ENCODE measurements at regions not wholly inside any gene's neighbourhood (a gene's known extent, or its start where the extent isn't known, plus 50 kb on each side); places are given as distances from the start of the nearest gene placed in this dataset.

- no peak overlapping the region for H3K4me3 Mint-ChIP-seq
- H3K36me3 Mint-ChIP-seq (ENCODE audit: low read depth): peaks cover 7% of the 10 kb centered on the region; the same call in 1 of the 2 replicates
- H3K4me1 Mint-ChIP-seq (ENCODE audit: low read depth): no peaks in the 10 kb centered on the region
- TF ChIP-seq CTCF (IDR thresholded peaks at IDR 0.05): no peak
- H3K27me3 Mint-ChIP-seq (ENCODE audit: insufficient read depth): peaks cover 3% of the 10 kb centered on the region; the same call in 1 of the 2 replicates
- DNase-seq: no peak
- H3K9me3 Mint-ChIP-seq: peaks cover 42% of the 10 kb centered on the region
- H3K27ac Mint-ChIP-seq: no peak overlapping the region
These were observed 306.8 kb upstream of the SKOR2 start for GRCh38 chr18:47558110-47558750.

DNA sequence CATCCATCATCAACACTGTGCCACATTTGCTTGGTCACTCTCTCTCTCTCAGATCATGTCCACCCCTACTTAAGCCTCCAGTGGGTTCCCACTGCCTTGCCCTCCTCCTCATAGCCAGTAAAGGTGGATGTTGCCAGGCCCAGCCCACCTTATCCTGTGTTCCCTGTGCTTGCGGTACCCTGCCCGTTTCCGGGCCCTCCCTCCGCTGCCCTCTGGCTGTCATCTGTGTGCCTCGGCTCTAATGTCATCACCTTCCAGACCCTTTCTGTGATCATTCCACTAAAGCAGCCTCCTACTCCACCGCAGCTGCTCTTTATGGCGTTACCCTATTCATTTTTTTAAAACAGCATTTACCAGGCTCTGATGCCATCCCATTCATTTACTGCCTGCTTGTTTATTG, 305.7 kb upstream of the SKOR2 start:
- DNase-seq: no peak
- H3K4me3 Mint-ChIP-seq: no peak overlapping the region
- peaks cover 3% of the 10 kb centered on the region; the same call in 1 of the 2 replicates for H3K27me3 Mint-ChIP-seq (ENCODE audit: insufficient read depth)
- TF ChIP-seq CTCF (IDR thresholded peaks at IDR 0.05): no peak
- no peaks in the 10 kb centered on the region for H3K4me1 Mint-ChIP-seq (ENCODE audit: low read depth)
- H3K9me3 Mint-ChIP-seq: peaks cover 40% of the 10 kb centered on the region
- no peak overlapping the region for H3K27ac Mint-ChIP-seq
- peaks cover 7% of the 10 kb centered on the region; the same call in 1 of the 2 replicates for H3K36me3 Mint-ChIP-seq (ENCODE audit: low read depth)

DNA sequence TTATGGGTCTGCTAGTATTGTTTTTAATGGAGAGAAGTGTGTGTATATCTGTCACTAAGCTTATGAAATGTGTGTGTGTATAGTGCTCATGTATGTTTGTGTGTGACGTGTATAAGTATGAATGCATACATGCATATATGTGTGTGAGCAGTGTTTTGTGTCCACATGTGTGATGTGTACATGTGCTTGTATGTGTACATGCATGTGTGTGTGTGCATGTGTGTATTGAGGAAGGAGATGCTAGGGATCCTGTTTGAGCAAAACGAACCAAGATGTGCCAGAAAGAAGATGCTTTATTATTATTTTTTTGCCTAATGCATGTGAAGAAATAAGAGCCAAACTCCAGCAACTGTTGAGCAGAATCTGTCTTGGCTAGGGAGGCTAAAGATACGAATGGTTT, 301.3 kb upstream of the SKOR2 start:
- peaks cover 26% of the 10 kb centered on the region for H3K9me3 Mint-ChIP-seq
- DNase-seq: no peak
- H3K4me3 Mint-ChIP-seq: no peak overlapping the region
- TF ChIP-seq CTCF (IDR thresholded peaks at IDR 0.05): no peak
- H3K4me1 Mint-ChIP-seq (ENCODE audit: low read depth): no peaks in the 10 kb centered on the region
- peaks cover 7% of the 10 kb centered on the region; the same call in 1 of the 2 replicates for H3K36me3 Mint-ChIP-seq (ENCODE audit: low read depth)
- peaks cover 1% of the 10 kb centered on the region for H3K27me3 Mint-ChIP-seq (ENCODE audit: insufficient read depth)
- H3K27ac Mint-ChIP-seq: no peak overlapping the region

- Mint-ChIP-seq H3K27ac (no peak overlapping the region), H3K4me1 (ENCODE audit: low read depth) (no peaks in the 10 kb centered on the region), H3K36me3 (ENCODE audit: low read depth) (no peaks in the 10 kb centered on the region; the same call in 1 of the 2 replicates), H3K9me3 (peaks cover 27% of the 10 kb centered on the region), H3K27me3 (ENCODE audit: insufficient read depth) (peaks cover 1% of the 10 kb centered on the region), H3K4me3 (no peak overlapping the region)
- no peak for TF ChIP-seq CTCF (IDR thresholded peaks at IDR 0.05)
- no peak for DNase-seq
These were observed 299.2 kb upstream of the SKOR2 start for GRCh38 chr18:47550611-47551010.

- no peak for DNase-seq
- no peak overlapping the region for H3K27ac Mint-ChIP-seq
- H3K36me3 Mint-ChIP-seq (ENCODE audit: low read depth): no peaks in the 10 kb centered on the region; the same call in 1 of the 2 replicates
These were observed 297.6 kb upstream of the SKOR2 start for GRCh38 chr18:47549021-47549540.

More at GRCh38 chr18:47549021-47549540, 297.6 kb upstream of the SKOR2 start:
- no peaks in the 10 kb centered on the region for H3K4me1 Mint-ChIP-seq (ENCODE audit: low read depth)
- H3K9me3 Mint-ChIP-seq: peaks cover 25% of the 10 kb centered on the region
- H3K4me3 Mint-ChIP-seq: no peak overlapping the region
- peaks cover 1% of the 10 kb centered on the region for H3K27me3 Mint-ChIP-seq (ENCODE audit: insufficient read depth)
- TF ChIP-seq CTCF (IDR thresholded peaks at IDR 0.05): no peak

Data from HFFc6 (cell line).